Lung (tissue), 9 donors: ENCODE measurements at regions not wholly inside any gene's neighbourhood (a gene's known extent, or its start where the extent isn't known, plus 50 kb on each side); places are given as distances from the start of the nearest gene placed in this dataset.
"Not testable (repeated sequence)": the region's sequence is repeated elsewhere in the genome, so short reads cannot be mapped to it uniquely, and the experiment has no call there.

ENCODE experiments used
- ATAC-seq: fragments of 200-7000 bp; cut with Tn5 transposase; one replicate; pipeline ENCODE4 v1.9.1; 2020; ENCODE audit warnings: moderate number of reproducible peaks; ENCODE audit not compliant: insufficient read depth, low FRiP score
- DNase-seq, 3 donors: peaks; one replicate each; pipeline ENCODE4 v3.0.0-alpha.2; 2013 to 2017
- H3K27ac ChIP-seq, 2 donors: one replicate each; pipeline ENCODE4 v1.5.1; 2013; ENCODE audit warnings: mild to moderate bottlenecking in 2 of 2, moderate library complexity in 2 of 2, control low read depth in 1 of 2, inconsistent platforms in 1 of 2, low read depth in 1 of 2, low read length in 1 of 2
- H3K27me3 ChIP-seq, 3 donors: one replicate each; pipeline ENCODE4 v1.5.1; 2013; ENCODE audit warnings: low read length in 2 of 3; ENCODE audit not compliant: control insufficient read depth in 3 of 3, insufficient read depth in 3 of 3
- H3K36me3 ChIP-seq, 4 donors: one replicate each; pipeline ENCODE4 v1.5.1; 2013; ENCODE audit warnings: low read length in 4 of 4, mild to moderate bottlenecking in 1 of 4, moderate library complexity in 1 of 4; ENCODE audit not compliant: control insufficient read depth in 4 of 4, insufficient read depth in 4 of 4
- H3K4me1 ChIP-seq, 5 donors: one replicate each; pipeline ENCODE4 v1.5.1; 2013; ENCODE audit warnings: low read length in 5 of 5, mild to moderate bottlenecking in 2 of 5, moderate library complexity in 1 of 5; ENCODE audit not compliant: control insufficient read depth in 5 of 5, insufficient read depth in 5 of 5
- H3K4me3 ChIP-seq: one replicate; pipeline ENCODE4 v1.5.1; 2013; ENCODE audit warnings: mild to moderate bottlenecking, control low read depth, moderate library complexity
- H3K9ac ChIP-seq, 2 donors: one replicate each; pipeline ENCODE4 v1.5.1; 2013; ENCODE audit warnings: low read length in 2 of 2, control low read depth in 1 of 2; ENCODE audit not compliant: insufficient read depth in 1 of 2
- H3K9me3 ChIP-seq, 4 donors: one replicate each; pipeline ENCODE4 v1.5.1; 2013; ENCODE audit warnings: low read length in 3 of 4, mild to moderate bottlenecking in 1 of 4, moderate library complexity in 1 of 4; ENCODE audit not compliant: control insufficient read depth in 4 of 4, insufficient read depth in 3 of 4
- WGBS, 2 donors: extraction: QIAGEN DNeasy Blood & Tissue Kit; methylation state at CpG; one replicate each; pipeline ENCODE4 v1.1.7; 2013; 5-methylcytosine and 5-hydroxymethylcytosine counted together
- donor health status: Bipolar disorder and iron deficiency.
- donor health status: healthy.
- donor health status: DM: yes; HTN: yes; CAD: no.

DNA sequence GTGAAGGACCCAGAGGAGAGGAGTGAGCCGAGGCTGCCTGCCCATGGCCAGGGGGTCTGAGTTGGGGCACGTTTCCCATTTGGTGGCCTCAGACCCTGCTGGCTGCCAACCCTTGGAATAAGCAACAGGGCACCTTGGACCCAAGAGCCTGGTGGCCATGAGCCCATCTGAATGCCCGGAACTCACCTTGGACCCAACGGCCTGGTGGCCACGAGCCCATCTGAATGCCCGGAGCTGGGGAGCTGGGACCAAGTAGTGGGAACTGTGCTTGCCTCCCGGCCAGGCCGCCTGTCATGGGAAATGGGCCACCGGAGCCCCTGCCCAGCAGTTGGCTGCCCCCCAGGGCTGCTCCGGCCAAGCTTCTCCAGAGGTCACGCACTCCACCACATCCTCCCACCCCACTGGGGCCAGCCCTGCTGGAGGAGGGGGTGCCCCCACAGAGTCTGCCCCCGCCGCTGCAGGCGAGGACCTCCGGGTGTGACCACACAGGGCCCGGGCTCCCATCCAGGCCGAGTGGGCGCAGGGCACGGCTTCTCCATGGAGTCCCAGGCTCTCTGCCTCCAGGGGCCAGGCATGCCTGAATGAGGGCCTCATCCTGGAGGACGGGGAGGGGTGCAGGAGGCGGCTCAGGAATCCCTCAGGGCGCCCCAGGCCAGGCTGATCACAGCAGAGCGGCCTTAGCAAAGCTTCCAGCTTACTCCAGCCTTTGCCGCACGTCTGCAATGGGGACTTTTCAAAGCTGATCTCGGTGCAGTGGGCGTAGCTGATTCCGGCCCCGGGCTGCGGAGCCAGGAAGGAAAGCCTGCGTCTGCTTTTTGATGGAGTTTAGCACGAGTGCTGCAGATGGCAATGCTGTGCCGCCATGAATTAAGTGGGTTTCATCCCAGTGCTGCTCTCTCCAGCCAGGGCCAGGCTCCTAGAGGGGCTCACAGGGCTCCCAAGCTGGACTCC is 146.3 kb downstream of the LAT start:
- peak overlapping the region in 1 of 2 donors; percentile 56 for H3K27ac ChIP-seq
- not testable (repeated sequence) for H3K9ac ChIP-seq, H3K4me1 ChIP-seq, H3K36me3 ChIP-seq, H3K4me3 ChIP-seq, H3K27me3 ChIP-seq, H3K9me3 ChIP-seq
- DNase-seq (peak; percentile 54 to 62 (median 61)), ATAC-seq (peak; percentile 37)
- WGBS, 2 donors: 54 to 65% methylated on average over 16 to 33 of the region's 33 CpGs

DNA sequence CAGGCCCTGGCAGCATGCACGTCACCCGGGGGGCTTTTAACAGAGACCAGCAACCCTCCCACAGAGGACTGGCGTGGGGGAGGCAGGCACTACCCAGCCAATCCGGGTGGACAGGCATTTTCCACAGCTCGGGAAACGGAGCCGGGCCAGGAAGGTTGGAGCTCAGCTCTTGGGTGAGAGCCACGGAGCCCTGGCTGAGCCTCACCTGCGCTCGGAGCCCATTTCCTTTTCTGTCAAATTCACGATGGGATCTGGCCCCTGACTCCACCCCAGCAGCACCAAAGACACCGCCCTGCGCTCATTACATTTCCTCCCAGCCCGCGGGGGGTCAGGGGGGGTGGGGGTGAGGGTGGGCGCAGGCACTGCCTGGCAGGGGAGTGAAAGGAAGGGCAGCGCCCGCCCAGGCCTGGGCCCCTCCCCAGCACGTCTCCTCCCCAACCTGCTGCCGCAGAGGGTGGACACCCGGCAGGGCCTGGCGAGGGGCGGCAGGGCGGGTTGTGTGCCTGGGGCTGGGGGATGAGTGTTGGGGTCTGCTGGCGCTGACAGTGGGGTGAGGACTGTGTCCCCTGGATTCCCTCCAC is 145.4 kb downstream of the LAT start:
- ATAC-seq, H3K4me3 ChIP-seq, H3K36me3 ChIP-seq, H3K9ac ChIP-seq, H3K27me3 ChIP-seq, H3K9me3 ChIP-seq, H3K4me1 ChIP-seq, DNase-seq: not testable (repeated sequence)
- 75 to 82% methylated on average over 20 to 25 of the region's 25 CpGs for WGBS, 2 donors
- peak overlapping the region in 1 of 2 donors; percentile 64 for H3K27ac ChIP-seq

DNA sequence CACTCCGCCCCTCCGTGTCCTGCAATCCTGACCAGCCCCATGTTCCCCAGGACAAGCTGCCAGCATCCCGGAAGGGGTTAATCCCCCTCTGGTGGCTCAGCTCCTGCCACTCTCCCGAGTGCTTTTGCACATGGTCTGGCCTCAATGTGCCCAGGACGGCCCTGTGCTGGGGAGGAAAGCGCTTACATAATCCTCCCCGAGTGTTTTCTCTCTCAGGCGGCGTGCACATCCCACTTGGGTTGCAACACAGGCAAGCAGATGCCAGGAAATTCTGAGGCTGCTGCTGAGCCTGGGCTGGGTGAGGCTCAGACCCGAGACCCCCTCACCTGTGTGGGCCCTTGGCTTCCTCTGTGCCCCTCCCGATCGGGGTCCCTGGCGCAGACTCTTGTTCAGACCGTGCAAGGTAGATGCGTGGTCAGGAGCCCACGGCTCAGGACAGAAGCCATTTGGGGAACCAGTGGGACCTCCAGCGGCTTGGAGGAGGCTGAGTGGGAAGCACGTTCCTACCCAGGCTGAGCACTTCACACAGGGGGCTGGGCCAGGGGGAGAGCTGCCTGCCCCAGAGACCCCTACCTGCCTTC is 144.7 kb downstream of the LAT start:
- 30 to 60% methylated on average over 17 to 18 of the region's 18 CpGs for WGBS, 2 donors

DNA sequence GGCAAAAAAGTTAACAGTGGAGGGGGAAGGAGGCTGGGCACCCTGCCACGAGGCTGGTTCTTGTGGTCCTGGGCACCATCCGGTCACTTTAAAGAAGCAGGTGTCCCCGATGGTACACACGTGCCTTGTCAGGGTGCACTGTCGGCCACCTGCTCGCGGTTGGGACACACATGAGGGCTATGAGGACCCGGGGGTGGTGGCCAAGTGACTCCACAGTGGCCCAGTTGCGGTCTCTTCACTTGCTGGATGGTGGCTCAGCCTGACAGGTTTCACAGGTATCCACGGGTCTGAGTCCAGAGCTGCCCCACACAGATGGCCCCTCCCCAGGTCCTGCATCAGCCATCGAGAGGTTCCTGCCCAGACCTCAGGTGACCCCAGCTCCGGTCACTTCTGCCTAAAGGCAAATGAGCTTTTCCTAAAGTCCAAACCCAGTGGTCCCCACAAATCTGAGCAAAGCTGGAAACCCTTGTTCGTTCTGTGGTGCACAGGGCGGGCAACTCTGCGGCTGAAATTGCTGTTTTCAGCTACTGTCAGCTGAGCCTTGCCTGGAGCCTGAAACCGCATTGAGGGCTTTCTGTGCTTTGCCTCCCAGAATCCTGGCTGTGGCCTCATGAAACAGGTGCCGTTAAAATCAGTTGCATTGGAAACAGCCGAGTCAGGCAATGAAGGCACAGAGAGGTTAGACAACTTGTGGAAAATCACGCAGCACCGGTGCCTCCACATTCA is 144.0 kb downstream of the LAT start:
- H3K9ac ChIP-seq, H3K4me3 ChIP-seq, DNase-seq, H3K4me1 ChIP-seq, H3K9me3 ChIP-seq, H3K36me3 ChIP-seq, H3K27me3 ChIP-seq, ATAC-seq: not testable (repeated sequence)
- 68 to 72% methylated on average over 20 of the region's 20 CpGs for WGBS, 2 donors
- H3K27ac ChIP-seq: peak overlapping the region in 1 of 2 donors; percentile 64

More for the DNA sequence above, 144.7 kb downstream of the LAT start:
- H3K36me3 ChIP-seq, H3K9me3 ChIP-seq, H3K27me3 ChIP-seq, ATAC-seq, H3K9ac ChIP-seq, H3K4me3 ChIP-seq, H3K4me1 ChIP-seq: not testable (repeated sequence)
- DNase-seq: peak in 1 of 3 donors; percentile 21
- H3K27ac ChIP-seq: peak overlapping the region in 1 of 2 donors; percentile 64

DNA sequence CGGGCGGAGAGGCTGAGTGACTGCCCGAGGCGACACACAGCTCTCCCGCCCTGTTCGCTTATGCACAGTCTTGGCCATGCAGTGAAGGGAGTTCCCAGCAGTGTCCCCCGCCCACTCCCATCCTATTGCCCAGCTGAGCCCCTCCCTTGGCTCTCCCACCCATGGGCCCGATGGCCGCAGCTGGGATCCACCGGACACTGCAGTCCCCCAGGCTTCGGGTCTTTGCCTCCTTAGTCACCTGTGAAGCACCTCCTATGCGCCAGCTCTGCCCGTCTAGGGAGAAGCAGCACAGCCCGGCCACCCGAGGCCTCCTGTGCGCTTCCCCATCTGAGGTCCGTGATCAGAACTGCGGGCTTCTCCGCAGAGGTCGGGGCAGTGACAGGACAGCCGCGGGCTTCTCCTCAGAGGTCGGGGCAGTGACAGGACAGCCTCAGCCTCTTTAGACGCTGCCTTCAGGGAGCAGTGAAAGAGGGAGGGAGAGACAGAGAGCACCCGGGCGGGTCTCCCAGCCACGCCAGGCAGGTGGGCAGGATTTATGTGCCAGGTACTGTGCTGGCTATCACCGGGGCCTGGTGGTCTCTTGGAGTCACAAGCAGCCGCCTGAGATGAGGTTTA is 143.1 kb downstream of the LAT start:
- not testable (repeated sequence) for H3K9ac ChIP-seq, H3K27ac ChIP-seq, H3K4me1 ChIP-seq, ATAC-seq, H3K4me3 ChIP-seq, H3K27me3 ChIP-seq, H3K36me3 ChIP-seq, DNase-seq, H3K9me3 ChIP-seq
- WGBS, 2 donors: 78 to 88% methylated on average over 26 to 29 of the region's 29 CpGs
